CD14-positive monocyte (primary cell): ENCODE measurements at regions not wholly inside any gene's neighbourhood (a gene's known extent, or its start where the extent isn't known, plus 50 kb on each side); places are given as distances from the start of the nearest gene placed in this dataset.

Experiments used
- DNase-seq, 3 donors: peaks; one replicate each; pipeline ENCODE4 v3.0.0-alpha.2; 2011 to 2022
- H2AFZ ChIP-seq: 2 replicates; pipeline ENCODE4 v1.6.0; 2012; ENCODE audit warnings: mild to moderate bottlenecking, low read depth, low read length, inconsistent platforms; ENCODE audit not compliant: insufficient read depth, poor library complexity, severe bottlenecking
- H3K27ac ChIP-seq, 2 donors: 1 replicate in 1 of 2; 2 replicates in 1 of 2; pipeline ENCODE4 v1.5.1; 2012 to 2013; ENCODE audit warnings: low read length in 2 of 2, control low read depth in 1 of 2, inconsistent platforms in 1 of 2, low read depth in 1 of 2, mild to moderate bottlenecking in 1 of 2
- H3K27me3 ChIP-seq, 2 donors: one replicate each; pipeline versions ENCODE4 v1.6.0 to v1.6.1; 2011 to 2013; ENCODE audit warnings: low read length in 2 of 2; ENCODE audit not compliant: control insufficient read depth in 2 of 2, insufficient read depth in 2 of 2
- H3K36me3 ChIP-seq, 2 donors: replicated peaks in 1 of 2; 1 replicate in 1 of 2; 2 replicates in 1 of 2; pipeline versions ENCODE4 v1.5.1 to v1.6.1; 2012 to 2013; ENCODE audit warnings: low read length in 2 of 2, control low read depth in 1 of 2, inconsistent platforms in 1 of 2, mild to moderate bottlenecking in 1 of 2; ENCODE audit not compliant: insufficient read depth in 2 of 2, control insufficient read depth in 1 of 2
- H3K4me1 ChIP-seq, 2 donors: 1 replicate in 1 of 2; 2 replicates in 1 of 2; pipeline versions ENCODE4 v1.5.1 to v1.6.1; 2012 to 2013; ENCODE audit warnings: low read length in 2 of 2, control low read depth in 1 of 2, inconsistent platforms in 1 of 2, mild to moderate bottlenecking in 1 of 2, moderate library complexity in 1 of 2; ENCODE audit not compliant: insufficient read depth in 2 of 2, control insufficient read depth in 1 of 2
- H3K4me2 ChIP-seq: replicated peaks from 2 replicates; pipeline ENCODE3; 2012; ENCODE audit warnings: low read length, moderate library complexity, mild to moderate bottlenecking; ENCODE audit not compliant: poor library complexity, severe bottlenecking; ENCODE audit errors: extremely low read depth
- H3K4me3 ChIP-seq, 3 experiments: fragments of 200-600 bp in 1 of 3; sonication (generic) in 1 of 3; replicated peaks in 1 of 3; 1 replicate in 2 of 3; 2 replicates in 1 of 3; pipeline ENCODE4 v1.5.1; 2011 to 2013; ENCODE audit warnings: low read length in 3 of 3, mild to moderate bottlenecking in 3 of 3, control low read depth in 2 of 3, low read depth in 2 of 3, inconsistent platforms in 1 of 3, moderate library complexity in 1 of 3
- H3K79me2 ChIP-seq: 2 replicates; pipeline ENCODE4 v1.6.0; 2012; ENCODE audit warnings: mild to moderate bottlenecking, control low read depth, inconsistent platforms, low read length, moderate library complexity; ENCODE audit not compliant: insufficient read depth
- H3K9ac ChIP-seq: 2 replicates; pipeline ENCODE4 v1.6.0; 2017; ENCODE audit warnings: low read length, mild to moderate bottlenecking; ENCODE audit not compliant: insufficient read depth, poor library complexity, severe bottlenecking
- H3K9me3 ChIP-seq, 2 donors: replicated peaks in 1 of 2; 1 replicate in 1 of 2; 2 replicates in 1 of 2; pipeline versions ENCODE4 v1.5.1 to v1.6.1; 2012 to 2013; ENCODE audit warnings: low read length in 2 of 2, control low read depth in 1 of 2; ENCODE audit not compliant: control insufficient read depth in 1 of 2, insufficient read depth in 1 of 2
- H4K20me1 ChIP-seq: 2 replicates; pipeline ENCODE4 v1.6.0; 2012; ENCODE audit warnings: mild to moderate bottlenecking, low read length, control low read depth, moderate library complexity; ENCODE audit not compliant: insufficient read depth
- H3K27ac Mint-ChIP-seq, 7 donors: one replicate each; pipeline ENCODE4 v1.8.0; 2020; ENCODE audit warnings: mild to moderate bottlenecking in 7 of 7, mixed read lengths in 7 of 7, moderate library complexity in 6 of 7, inconsistent platforms in 2 of 7
- H3K27me3 Mint-ChIP-seq, 3 donors: one replicate each; pipeline ENCODE4 v1.8.0; 2021 to 2022; ENCODE audit warnings: low read depth in 3 of 3, mild to moderate bottlenecking in 3 of 3, mixed read lengths in 3 of 3, moderate library complexity in 3 of 3, inconsistent platforms in 1 of 3
- H3K36me3 Mint-ChIP-seq, 2 donors: one replicate each; pipeline ENCODE4 v1.8.0; 2020; ENCODE audit warnings: mixed read lengths in 2 of 2, inconsistent platforms in 1 of 2, mild to moderate bottlenecking in 1 of 2
- H3K4me1 Mint-ChIP-seq: one replicate; pipeline ENCODE4 v1.8.0; 2020; ENCODE audit warnings: mild to moderate bottlenecking, mixed read lengths
- H3K4me3 Mint-ChIP-seq, 2 donors: one replicate each; pipeline ENCODE4 v1.8.0; 2020; ENCODE audit warnings: mild to moderate bottlenecking in 2 of 2, mixed read lengths in 2 of 2, moderate library complexity in 1 of 2
- H3K9me3 Mint-ChIP-seq, 7 donors: one replicate each; pipeline ENCODE4 v1.8.0; 2020 to 2022; ENCODE audit warnings: mixed read lengths in 7 of 7, mild to moderate bottlenecking in 6 of 7, moderate library complexity in 6 of 7, inconsistent platforms in 2 of 7
- CTCF ChIP-seq: fragments of 200-600 bp; IDR thresholded peaks from one replicate; pipeline ENCODE4 v1.8.0; 2022; ENCODE audit warnings: antibody characterized with exemption, mild to moderate bottlenecking
- WGBS: methylation state at CpG from one replicate; pipeline ENCODE4 v1.1.5; 2013; ENCODE audit warnings: missing lambda C conversion rate; ENCODE audit not compliant: insufficient coverage; 5-methylcytosine and 5-hydroxymethylcytosine counted together
- intact Hi-C, 2 donors: fragments of 100-400 bp; cut with micrococcal nuclease; formaldehyde crosslinking; loops; one replicate each; pipeline versions ENCODE4 v1.15.0 to v1.15.1; 2023

GRCh38 chr2:180698668-180699067 lies 281.7 kb upstream of the UBE2E3 start:
- H3K36me3 Mint-ChIP-seq = no peaks in the 10 kb centered on the region
- peaks cover 0 to 2% (median 0%) of the 10 kb centered on the region in 3 donors for H3K27me3 Mint-ChIP-seq
- no peak for TF ChIP-seq CTCF
- H3K9me3 ChIP-seq = no peaks in the 10 kb centered on the region
- no peaks in the 10 kb centered on the region for H4K20me1 ChIP-seq
- no peak for DNase-seq
- H3K4me1 ChIP-seq = no peaks in the 10 kb centered on the region
- no peak overlapping the region for H2AFZ ChIP-seq
- H3K27ac ChIP-seq = no peak overlapping the region
- no peak overlapping the region for H3K4me3 ChIP-seq
- peaks cover 0 to 2% (median 0%) of the 10 kb centered on the region in 7 donors for H3K9me3 Mint-ChIP-seq
- H3K4me3 Mint-ChIP-seq = no peak overlapping the region
- no peak overlapping the region for H3K4me2 ChIP-seq
- WGBS = 82% methylated on average over 3 of the region's 3 CpGs
- intact Hi-C loops = no loop called here
- H3K27me3 ChIP-seq = no peaks in the 10 kb centered on the region
- no peaks in the 10 kb centered on the region for H3K4me1 Mint-ChIP-seq
- H3K9ac ChIP-seq = no peak overlapping the region
- no peaks in the 10 kb centered on the region for H3K79me2 ChIP-seq
- no peak overlapping the region for H3K27ac Mint-ChIP-seq
- no peaks in the 10 kb centered on the region for H3K36me3 ChIP-seq

GRCh38 chr2:180695586-180696401 lies 284.6 kb upstream of the UBE2E3 start:
- no peak overlapping the region for H3K27ac ChIP-seq
- H2AFZ ChIP-seq = no peak overlapping the region
- no peaks in the 10 kb centered on the region for H3K79me2 ChIP-seq
- H3K27ac Mint-ChIP-seq = no peak overlapping the region
- no peaks in the 10 kb centered on the region for H3K36me3 ChIP-seq
- no peak for TF ChIP-seq CTCF
- H3K9me3 Mint-ChIP-seq = peaks cover 0 to 7% (median 3%) of the 10 kb centered on the region in 7 donors
- no peaks in the 10 kb centered on the region for H4K20me1 ChIP-seq
- WGBS = no CpG with 5 or more reads among the region's 5 CpGs
- no peaks in the 10 kb centered on the region for H3K4me1 ChIP-seq
- intact Hi-C loops = no loop called here
- no peak overlapping the region for H3K4me2 ChIP-seq
- H3K36me3 Mint-ChIP-seq = no peaks in the 10 kb centered on the region
- H3K4me3 Mint-ChIP-seq = no peak overlapping the region
- no peak overlapping the region for H3K4me3 ChIP-seq
- peaks cover 0 to 4% of the 10 kb centered on the region in 2 donors for H3K9me3 ChIP-seq
- H3K27me3 ChIP-seq = no peaks in the 10 kb centered on the region
- no peaks in the 10 kb centered on the region for H3K27me3 Mint-ChIP-seq
- H3K9ac ChIP-seq = no peak overlapping the region
- H3K4me1 Mint-ChIP-seq = no peaks in the 10 kb centered on the region
- DNase-seq = no peak
